Spleen (tissue), 11 donors: ENCODE measurements at regions not wholly inside any gene's neighbourhood (a gene's known extent, or its start where the extent isn't known, plus 50 kb on each side); places are given as distances from the start of the nearest gene placed in this dataset.

ENCODE experiments used
- DNase-seq: peaks from one replicate; pipeline ENCODE4 v3.0.0-alpha.2; 2020
- H3K27ac ChIP-seq, 8 donors: fragments of 200-600 bp; sonication (generic) in 7 of 8; 1 replicate in 4 of 8; 2 replicates in 4 of 8; pipeline versions ENCODE4 v1.5.0 to v1.8.0; 2016 to 2021; ENCODE audit warnings: inconsistent platforms in 4 of 8, mild to moderate bottlenecking in 4 of 8, moderate library complexity in 1 of 8
- H3K27me3 ChIP-seq, 7 donors: fragments of 200-600 bp; sonication (generic) in 6 of 7; replicated peaks in 1 of 7; 1 replicate in 4 of 7; 2 replicates in 3 of 7; pipeline versions ENCODE4 v1.5.0 to v1.8.0; 2016 to 2021; ENCODE audit warnings: inconsistent platforms in 3 of 7, mild to moderate bottlenecking in 1 of 7
- H3K36me3 ChIP-seq, 6 donors: fragments of 200-600 bp; sonication (generic) in 5 of 6; 1 replicate in 4 of 6; 2 replicates in 2 of 6; pipeline versions ENCODE4 v1.5.0 to v1.8.0; 2016 to 2021; ENCODE audit warnings: inconsistent platforms in 2 of 6
- H3K4me1 ChIP-seq, 6 donors: fragments of 200-600 bp; sonication (generic) in 5 of 6; 1 replicate in 3 of 6; 2 replicates in 3 of 6; pipeline versions ENCODE4 v1.5.0 to v1.8.0; 2016 to 2021; ENCODE audit warnings: inconsistent platforms in 3 of 6
- H3K4me3 ChIP-seq, 8 donors: fragments of 200-600 bp; sonication (generic) in 7 of 8; 1 replicate in 4 of 8; 2 replicates in 4 of 8; pipeline versions ENCODE4 v1.5.0 to v1.8.0; 2016 to 2021; ENCODE audit warnings: inconsistent platforms in 4 of 8, mild to moderate bottlenecking in 4 of 8, moderate library complexity in 2 of 8
- H3K9me3 ChIP-seq, 8 donors: fragments of 200-600 bp; sonication (generic) in 7 of 8; 1 replicate in 4 of 8; 2 replicates in 4 of 8; pipeline versions ENCODE4 v1.5.0 to v1.8.0; 2016 to 2021; ENCODE audit warnings: inconsistent platforms in 4 of 8
- POLR2A ChIP-seq, 3 donors: fragments of 450-650 bp; IDR thresholded peaks; one replicate each; pipeline ENCODE4 v1.5.1; 2017; ENCODE audit warnings: antibody characterized with exemption in 3 of 3, mild to moderate bottlenecking in 1 of 3
- POLR2AphosphoS5 ChIP-seq, 3 donors: sonication (generic); formaldehyde crosslinking; IDR thresholded peaks; one replicate each; pipeline ENCODE4 v1.5.1; 2017; ENCODE audit warnings: antibody characterized with exemption in 3 of 3
- WGBS, 5 donors: extraction: QIAGEN DNeasy Blood & Tissue Kit in 3 of 5; methylation state at CpG; one replicate each; pipeline versions ENCODE4 v1.1.5 to v1.1.7; 2013 to 2018; 5-methylcytosine and 5-hydroxymethylcytosine counted together
- intact Hi-C: fragments of 100-400 bp; cut with DNase I; formaldehyde crosslinking; loops from one replicate; pipeline ENCODE4 v1.15.0; 2023; ENCODE audit warnings: low total_unique reads
- TF ChIP-seq, protein P1 (sequence below), 11 experiments: fragments of 200-600 bp in 7 of 11; fragments of 450-650 bp in 4 of 11; sonication (generic) in 4 of 11; IDR thresholded peaks in 8 of 11; conservative IDR thresholded peaks in 3 of 11; 1 replicate in 7 of 11; 2 replicates in 4 of 11; pipeline versions ENCODE4 v1.4.0 to v1.8.0; 2016 to 2021; ENCODE audit warnings: antibody characterized with exemption in 11 of 11, inconsistent platforms in 4 of 11, mild to moderate bottlenecking in 1 of 11
- donor health status: healthy with polysubstance abuse.
- donor health status: DM: no; HTN: no; CAD: no; lungs with moderate emphysema.
- donor health status: DM: no; HTN: no; CAD: no.
- donor health status: Bipolar disorder and iron deficiency.
- donor health status: healthy.
- donor health status: DM: no; HTN: no; CAD: no.
- donor health status: DM: yes; HTN: yes; CAD: no.

DNA sequence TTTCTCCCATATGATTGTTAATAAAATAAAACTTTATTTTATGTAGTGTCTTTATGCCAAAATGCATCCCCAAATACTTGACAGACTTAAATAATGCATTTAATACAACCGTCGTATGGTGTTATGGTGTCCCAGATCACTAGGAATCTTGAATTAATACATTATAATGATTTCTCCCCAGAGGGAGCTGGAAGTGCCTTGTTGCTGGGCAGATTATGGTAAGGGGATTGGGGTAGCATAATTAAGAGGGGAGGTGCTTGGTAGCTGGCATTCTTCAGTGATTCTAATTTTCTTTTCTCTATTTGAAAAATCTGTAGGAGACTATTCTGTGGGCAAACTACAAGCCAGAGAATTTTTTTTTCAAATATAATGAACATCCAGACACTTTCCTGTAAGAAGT lies 1043.7 kb downstream of the ADGRL2 start:
- Histone ChIP-seq H3K27ac (no peak overlapping the region), H3K9me3 (no peaks in the 10 kb centered on the region), H3K36me3 (no peaks in the 10 kb centered on the region), H3K4me3 (no peak overlapping the region), H3K4me1 (no peaks in the 10 kb centered on the region), H3K27me3 (no peaks in the 10 kb centered on the region)
- 87 to 99% (median 92%) methylated on average over 2 of the region's 2 CpGs for WGBS, 5 donors
- no peak for TF ChIP-seq POLR2A (IDR thresholded peaks at IDR 0.05)
- TF ChIP-seq, protein P1, sequence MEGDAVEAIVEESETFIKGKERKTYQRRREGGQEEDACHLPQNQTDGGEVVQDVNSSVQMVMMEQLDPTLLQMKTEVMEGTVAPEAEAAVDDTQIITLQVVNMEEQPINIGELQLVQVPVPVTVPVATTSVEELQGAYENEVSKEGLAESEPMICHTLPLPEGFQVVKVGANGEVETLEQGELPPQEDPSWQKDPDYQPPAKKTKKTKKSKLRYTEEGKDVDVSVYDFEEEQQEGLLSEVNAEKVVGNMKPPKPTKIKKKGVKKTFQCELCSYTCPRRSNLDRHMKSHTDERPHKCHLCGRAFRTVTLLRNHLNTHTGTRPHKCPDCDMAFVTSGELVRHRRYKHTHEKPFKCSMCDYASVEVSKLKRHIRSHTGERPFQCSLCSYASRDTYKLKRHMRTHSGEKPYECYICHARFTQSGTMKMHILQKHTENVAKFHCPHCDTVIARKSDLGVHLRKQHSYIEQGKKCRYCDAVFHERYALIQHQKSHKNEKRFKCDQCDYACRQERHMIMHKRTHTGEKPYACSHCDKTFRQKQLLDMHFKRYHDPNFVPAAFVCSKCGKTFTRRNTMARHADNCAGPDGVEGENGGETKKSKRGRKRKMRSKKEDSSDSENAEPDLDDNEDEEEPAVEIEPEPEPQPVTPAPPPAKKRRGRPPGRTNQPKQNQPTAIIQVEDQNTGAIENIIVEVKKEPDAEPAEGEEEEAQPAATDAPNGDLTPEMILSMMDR (IDR thresholded peaks at IDR 0.05 in 8 of 11, conservative IDR thresholded peaks at IDR 0.05 in 3 of 11): no peak
- no peak for TF ChIP-seq POLR2AphosphoS5 (IDR thresholded peaks at IDR 0.05)
- no peak for DNase-seq
- intact Hi-C loops: no loop called here

- no peaks in the 10 kb centered on the region for H3K27me3 ChIP-seq
- WGBS, 5 donors: 92 to 96% (median 95%) methylated on average over 10 of the region's 10 CpGs
- no peak overlapping the region for H3K27ac ChIP-seq
- no peaks in the 10 kb centered on the region for H3K9me3 ChIP-seq
- H3K4me1 ChIP-seq: no peaks in the 10 kb centered on the region
- intact Hi-C loops: no loop called here
- TF ChIP-seq, protein P1 (IDR thresholded peaks at IDR 0.05 in 8 of 11, conservative IDR thresholded peaks at IDR 0.05 in 3 of 11): no peak
- TF ChIP-seq POLR2A (IDR thresholded peaks at IDR 0.05) (no peak), POLR2AphosphoS5 (IDR thresholded peaks at IDR 0.05) (no peak)
- no peak for DNase-seq
- H3K4me3 ChIP-seq: no peak overlapping the region
- no peaks in the 10 kb centered on the region for H3K36me3 ChIP-seq
Observed at GRCh38 chr1:82843876-82844275, 1043.1 kb downstream of the ADGRL2 start.

DNA sequence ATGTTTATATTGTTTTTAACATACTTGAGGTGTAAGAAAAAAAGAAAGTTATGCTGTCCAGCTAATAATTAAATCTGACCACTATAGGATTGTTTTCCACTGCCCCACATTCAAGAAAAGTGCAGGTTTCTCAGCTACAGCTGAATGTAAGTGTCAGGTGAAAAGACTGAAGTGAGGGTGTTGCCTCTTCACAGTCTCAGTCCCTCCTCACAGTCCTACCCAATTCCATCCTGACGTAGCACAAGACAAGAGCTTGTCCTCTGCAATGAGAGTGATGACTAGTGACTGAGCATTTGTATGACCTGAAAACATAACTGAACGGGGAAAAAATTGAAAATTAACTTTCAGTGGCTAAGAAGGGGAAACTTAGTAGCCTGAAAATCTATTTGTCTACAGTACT lies 1039.5 kb downstream of the ADGRL2 start:
- H3K4me1 ChIP-seq: no peaks in the 10 kb centered on the region
- no peak overlapping the region for H3K27ac ChIP-seq
- DNase-seq: no peak
- H3K4me3 ChIP-seq: no peak overlapping the region
- intact Hi-C loops: no loop called here
- H3K9me3 ChIP-seq: no peaks in the 10 kb centered on the region
- no peaks in the 10 kb centered on the region for H3K27me3 ChIP-seq
- TF ChIP-seq POLR2A (IDR thresholded peaks at IDR 0.05) (no peak), POLR2AphosphoS5 (IDR thresholded peaks at IDR 0.05) (no peak)
- TF ChIP-seq, protein P1 (IDR thresholded peaks at IDR 0.05 in 8 of 11, conservative IDR thresholded peaks at IDR 0.05 in 3 of 11): no peak
- no peaks in the 10 kb centered on the region for H3K36me3 ChIP-seq
- 41 to 61% (median 42%) methylated on average over 2 of the region's 2 CpGs for WGBS, 5 donors

DNA sequence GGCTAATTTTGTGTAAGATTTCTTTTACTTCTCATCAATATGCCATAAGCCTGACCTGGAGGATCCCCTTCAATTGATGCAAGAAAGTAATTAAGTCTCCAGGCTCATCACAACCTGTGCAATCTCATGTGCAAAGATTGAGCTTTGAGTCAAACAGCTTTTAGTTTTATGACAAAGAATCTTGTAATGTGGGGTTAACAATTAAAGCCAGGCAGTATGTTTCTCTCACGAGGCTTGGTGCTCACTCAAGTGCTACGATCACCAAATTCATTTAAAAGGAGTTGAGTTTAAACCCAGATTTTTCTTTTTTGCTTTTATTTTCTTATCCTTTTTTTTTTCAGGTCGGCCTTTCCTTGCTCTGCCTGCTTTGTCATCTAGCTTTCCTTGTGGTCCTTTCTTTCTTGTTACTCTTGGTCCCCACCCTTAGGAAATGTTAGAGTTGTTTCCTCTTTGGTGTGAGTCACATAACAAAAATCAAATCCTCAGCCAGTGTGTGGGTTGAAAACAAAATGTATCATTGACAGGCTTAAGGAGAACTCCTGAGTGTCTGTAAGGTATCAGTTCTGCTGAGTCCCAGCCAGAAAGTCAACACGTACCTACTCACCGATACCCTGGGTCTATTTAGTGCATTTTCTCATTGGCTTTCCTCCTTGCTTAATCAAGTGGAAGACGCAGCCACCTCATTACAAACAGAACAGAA lies 1037.2 kb downstream of the ADGRL2 start:
- H3K36me3 ChIP-seq: no peaks in the 10 kb centered on the region
- no peak for DNase-seq
- 81 to 88% (median 82%) methylated on average over 6 of the region's 6 CpGs for WGBS, 5 donors
- no peak overlapping the region for H3K4me3 ChIP-seq
- H3K9me3 ChIP-seq: no peaks in the 10 kb centered on the region
- intact Hi-C loops: no loop called here
- no peaks in the 10 kb centered on the region for H3K27me3 ChIP-seq
- TF ChIP-seq POLR2A (IDR thresholded peaks at IDR 0.05) (no peak), POLR2AphosphoS5 (IDR thresholded peaks at IDR 0.05) (no peak)
- TF ChIP-seq, protein P1 (IDR thresholded peaks at IDR 0.05 in 8 of 11, conservative IDR thresholded peaks at IDR 0.05 in 3 of 11): no peak
- no peaks in the 10 kb centered on the region for H3K4me1 ChIP-seq
- no peak overlapping the region for H3K27ac ChIP-seq
